K562 (cell line): ENCODE measurements at regions not wholly inside any gene's neighbourhood (a gene's known extent, or its start where the extent isn't known, plus 50 kb on each side); places are given as distances from the start of the nearest gene placed in this dataset.

Experiments used
- ATF3 ChIP-seq, 2 experiments: fragments of 450-650 bp in 1 of 2; sonication (generic) in 1 of 2; formaldehyde crosslinking in 1 of 2; IDR thresholded peaks in 1 of 2; conservative IDR thresholded peaks in 1 of 2; 2 replicates each; pipeline versions ENCODE4 v1.6.1 to v1.8.1; 2016 to 2023; ENCODE audit warnings: mild to moderate bottlenecking in 2 of 2, moderate library complexity in 2 of 2, inconsistent platforms in 1 of 2, missing genetic modification reagents in 1 of 2
- CC2D1A ChIP-seq: fragments of 450-650 bp; IDR thresholded peaks from 2 replicates; pipeline ENCODE4 v1.6.1; 2017; ENCODE audit warnings: mild to moderate bottlenecking
- DDX20 ChIP-seq: fragments of 450-650 bp; IDR thresholded peaks from 2 replicates; pipeline ENCODE4 v1.6.1; 2016; ENCODE audit warnings: missing genetic modification characterization, low read depth, mild to moderate bottlenecking, missing compliant biosample characterization, moderate library complexity
- ELF4 ChIP-seq: fragments of 450-650 bp; formaldehyde crosslinking; IDR thresholded peaks from 2 replicates; pipeline ENCODE4 v1.4.0; 2022; ENCODE audit warnings: missing genetic modification characterization
- HES1 ChIP-seq: fragments of 450-650 bp; IDR thresholded peaks from 2 replicates; pipeline ENCODE4 v1.6.1; 2016; ENCODE audit warnings: low read depth, mild to moderate bottlenecking, moderate library complexity
- KDM5B ChIP-seq: fragments of 200-600 bp; sonication (generic); IDR thresholded peaks from 2 replicates; pipeline ENCODE4 v1.6.1; 2012; ENCODE audit warnings: low read depth, mild to moderate bottlenecking, moderate library complexity, low read length, control low read depth, inconsistent platforms; ENCODE audit not compliant: insufficient replicate concordance
- L3MBTL2 ChIP-seq: fragments of 450-650 bp; IDR thresholded peaks from 2 replicates; pipeline ENCODE4 v1.6.1; 2016; ENCODE audit warnings: mild to moderate bottlenecking, moderate library complexity
- SMAD4 ChIP-seq: fragments of 250-450 bp; sonication (Bioruptor Pico); conservative IDR thresholded peaks from 2 replicates; pipeline ENCODE4 v1.8.0; 2021; ENCODE audit warnings: inconsistent platforms, mild to moderate bottlenecking, moderate library complexity
- ZBTB40 ChIP-seq, 2 experiments: fragments of 450-650 bp in 1 of 2; sonication (generic) in 1 of 2; formaldehyde crosslinking in 1 of 2; IDR thresholded peaks; 2 replicates each; pipeline versions ENCODE4 v1.7.1 to v1.9.0; 2016 to 2022; ENCODE audit warnings: inconsistent platforms in 1 of 2, mild to moderate bottlenecking in 1 of 2, missing genetic modification reagents in 1 of 2
- ZNF143 ChIP-seq: sonication (generic); formaldehyde crosslinking; IDR thresholded peaks from 2 replicates; pipeline ENCODE4 v1.9.0; 2022; ENCODE audit warnings: mild to moderate bottlenecking, missing genetic modification reagents

DNA sequence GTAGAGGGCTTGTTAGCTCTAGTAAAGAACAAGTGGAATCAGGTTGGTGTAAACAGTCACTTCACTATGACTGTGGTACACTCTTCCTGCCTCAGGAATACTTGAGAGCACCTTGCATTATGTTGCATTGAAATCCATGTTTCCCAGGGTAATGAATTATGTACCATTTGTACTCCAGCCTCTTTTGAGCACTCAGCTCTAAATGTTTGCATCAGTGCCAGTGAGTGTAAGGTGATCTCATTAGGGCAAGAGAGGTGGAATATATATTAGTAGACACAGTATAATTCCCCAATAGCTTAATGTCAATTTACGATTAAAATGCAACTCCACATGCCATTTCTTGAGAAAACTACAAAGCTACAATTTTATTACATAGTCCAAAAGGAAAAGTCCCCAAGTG is 319.6 kb upstream of the POU3F2 start (continued):
- TF ChIP-seq ZBTB40 (IDR thresholded peaks at IDR 0.05) = no peak
- TF ChIP-seq ZBTB40 (CRISPR knock-in tag; IDR thresholded peaks at IDR 0.05) = no peak
- TF ChIP-seq CC2D1A = no peak
- no peak for TF ChIP-seq ELF4 (CRISPR knock-in tag)
- TF ChIP-seq SMAD4 (CRISPR knock-in tag) = no peak
- no peak for TF ChIP-seq L3MBTL2
- no peak for TF ChIP-seq ATF3 (IDR thresholded peaks at IDR 0.05)
- no peak for TF ChIP-seq ATF3 (CRISPR knock-in tag; conservative IDR thresholded peaks at IDR 0.05)
- TF ChIP-seq DDX20 (tag) = no peak
- TF ChIP-seq KDM5B = no peak
- no peak for TF ChIP-seq HES1
- TF ChIP-seq ZNF143 (CRISPR knock-in tag) = no peak
